Naive thymus-derived CD4-positive, alpha-beta T cell (primary cell): ENCODE measurements at regions not wholly inside any gene's neighbourhood (a gene's known extent, or its start where the extent isn't known, plus 50 kb on each side); places are given as distances from the start of the nearest gene placed in this dataset.
"Not testable (repeated sequence)": the region's sequence is repeated elsewhere in the genome, so short reads cannot be mapped to it uniquely, and the experiment has no call there.

ENCODE experiments used
- ATAC-seq: fragments of 150-1000 bp; cut with Tn5 transposase; 2 replicates; pipeline ENCODE4 v1.10.0; 2021; ENCODE audit warnings: mild to moderate bottlenecking, moderate library complexity
- CTCF ChIA-PET: fragments of 350-600 bp; sonication (Branson Sonifier 250); formaldehyde crosslinking; loops from one replicate; lab custom pipeline; 2021; ENCODE audit warnings: antibody characterized with exemption; lab: Charles Lee
- POLR2A ChIA-PET: fragments of 350-600 bp; sonication (Branson Sonifier 250); formaldehyde crosslinking; loops from one replicate; lab custom pipeline; 2021; ENCODE audit warnings: antibody characterized with exemption, inconsistent platforms; lab: Charles Lee
- DNase-seq, 9 donors: peaks; one replicate each; pipeline versions ENCODE4 v3.0.0 to v3.0.0-alpha.2; 2020 to 2022; ENCODE audit warnings: mixed read lengths in 1 of 9
- H3K27ac ChIP-seq: one replicate; pipeline ENCODE4 v1.7.0; 2013; ENCODE audit warnings: mild to moderate bottlenecking, low read depth, low read length, moderate library complexity
- H3K27me3 ChIP-seq, 2 donors: one replicate each; pipeline ENCODE4 v1.7.0; 2013; ENCODE audit warnings: low read length in 2 of 2, mild to moderate bottlenecking in 2 of 2, moderate library complexity in 2 of 2; ENCODE audit not compliant: control insufficient read depth in 2 of 2, insufficient read depth in 2 of 2
- H3K36me3 ChIP-seq, 3 experiments: 1 replicate in 2 of 3; 2 replicates in 1 of 3; pipeline ENCODE4 v1.7.0; 2013; ENCODE audit warnings: low read length in 3 of 3, mild to moderate bottlenecking in 3 of 3, moderate library complexity in 1 of 3; ENCODE audit not compliant: insufficient read depth in 3 of 3, control insufficient read depth in 2 of 3
- H3K4me1 ChIP-seq, 2 donors: one replicate each; pipeline ENCODE4 v1.7.0; 2013; ENCODE audit warnings: low read length in 2 of 2, mild to moderate bottlenecking in 2 of 2, moderate library complexity in 1 of 2; ENCODE audit not compliant: control insufficient read depth in 2 of 2, insufficient read depth in 2 of 2
- H3K4me3 ChIP-seq: 2 replicates; pipeline ENCODE4 v1.7.0; 2013; ENCODE audit warnings: mild to moderate bottlenecking, low read length
- H3K9me3 ChIP-seq, 3 experiments: 1 replicate in 2 of 3; 2 replicates in 1 of 3; pipeline ENCODE4 v1.7.0; 2013; ENCODE audit warnings: low read length in 3 of 3; ENCODE audit not compliant: control insufficient read depth in 2 of 3
- H3K27ac Mint-ChIP-seq, 9 donors: one replicate each; pipeline ENCODE4 v1.8.0; 2020 to 2022; ENCODE audit warnings: mixed read lengths in 9 of 9, mild to moderate bottlenecking in 8 of 9, moderate library complexity in 5 of 9, inconsistent platforms in 2 of 9
- H3K27me3 Mint-ChIP-seq, 5 donors: one replicate each; pipeline ENCODE4 v1.8.0; 2021 to 2022; ENCODE audit warnings: mixed read lengths in 5 of 5, mild to moderate bottlenecking in 1 of 5
- H3K36me3 Mint-ChIP-seq, 5 donors: one replicate each; pipeline ENCODE4 v1.8.0; 2020 to 2022; ENCODE audit warnings: mixed read lengths in 5 of 5, mild to moderate bottlenecking in 3 of 5, inconsistent platforms in 1 of 5
- H3K4me1 Mint-ChIP-seq, 7 donors: one replicate each; pipeline ENCODE4 v1.8.0; 2020 to 2022; ENCODE audit warnings: mixed read lengths in 7 of 7, mild to moderate bottlenecking in 3 of 7, inconsistent platforms in 1 of 7
- H3K4me3 Mint-ChIP-seq, 10 donors: one replicate each; pipeline ENCODE4 v1.8.0; 2020 to 2022; ENCODE audit warnings: mild to moderate bottlenecking in 10 of 10, mixed read lengths in 10 of 10, moderate library complexity in 6 of 10, inconsistent platforms in 2 of 10
- H3K9me3 Mint-ChIP-seq, 11 donors: one replicate each; pipeline ENCODE4 v1.8.0; 2020 to 2022; ENCODE audit warnings: mixed read lengths in 11 of 11, mild to moderate bottlenecking in 4 of 11, inconsistent platforms in 1 of 11, moderate library complexity in 1 of 11
- intact Hi-C, 2 donors: fragments of 100-400 bp; cut with micrococcal nuclease; formaldehyde crosslinking; loops; one replicate each; pipeline ENCODE4 v1.15.1; 2023

DNA sequence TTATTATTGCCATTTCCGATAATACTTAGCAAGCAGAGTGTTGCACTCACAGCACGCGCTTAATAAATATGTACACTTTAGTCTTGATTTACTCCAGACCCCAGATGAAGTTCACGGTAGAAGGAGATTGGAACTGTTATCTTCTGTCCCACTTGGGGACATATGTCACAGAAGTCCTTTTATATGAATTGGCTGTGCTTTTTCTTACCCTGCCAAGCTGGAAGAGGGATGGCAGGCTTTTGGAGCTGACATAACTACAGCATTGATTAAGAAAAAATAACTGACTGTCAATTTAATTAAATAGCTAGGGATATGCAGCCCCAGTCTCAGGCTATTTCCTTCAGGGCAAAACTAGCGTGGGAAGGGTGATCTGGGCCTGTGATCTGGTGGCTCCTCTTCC is 182.2 kb downstream of the SH2D4B start:
- H3K36me3 ChIP-seq, result no peaks in the 10 kb centered on the region
- H3K4me3 Mint-ChIP-seq, result no peak overlapping the region
- POLR2A ChIA-PET, result no interaction called here
- H3K36me3 Mint-ChIP-seq, result peaks cover 0 to 4% (median 0%) of the 10 kb centered on the region in 5 donors
- CTCF ChIA-PET, result no interaction called here
- peaks cover 0 to 18% (median 7%) of the 10 kb centered on the region in 5 donors for H3K27me3 Mint-ChIP-seq
- H3K27ac ChIP-seq, result no peak overlapping the region
- H3K4me3 ChIP-seq, result no peak overlapping the region
- H3K9me3 Mint-ChIP-seq, result peaks cover 0 to 16% (median 3%) of the 10 kb centered on the region in 11 donors
- ATAC-seq (no peak), DNase-seq (no peak)
- no peaks in the 10 kb centered on the region for H3K27me3 ChIP-seq
- H3K4me1 ChIP-seq, result no peaks in the 10 kb centered on the region
- H3K27ac Mint-ChIP-seq, result no peak overlapping the region
- intact Hi-C loops, result no loop called here
- H3K4me1 Mint-ChIP-seq, result no peaks in the 10 kb centered on the region
- H3K9me3 ChIP-seq, result no peaks in the 10 kb centered on the region

- Mint-ChIP-seq H3K9me3 (peaks cover 0 to 16% (median 3%) of the 10 kb centered on the region in 11 donors), H3K4me3 (no peak overlapping the region), H3K36me3 (peaks cover 0 to 4% (median 0%) of the 10 kb centered on the region in 5 donors), H3K27ac (no peak overlapping the region), H3K4me1 (no peaks in the 10 kb centered on the region), H3K27me3 (peaks cover 0 to 14% (median 7%) of the 10 kb centered on the region in 5 donors)
- POLR2A ChIA-PET, result no interaction called here
- intact Hi-C loops, result no loop called here
- Histone ChIP-seq H3K27me3 (no peaks in the 10 kb centered on the region), H3K4me3 (no peak overlapping the region), H3K36me3 (no peaks in the 10 kb centered on the region), H3K4me1 (no peaks in the 10 kb centered on the region), H3K9me3 (no peaks in the 10 kb centered on the region), H3K27ac (no peak overlapping the region)
- no peak for ATAC-seq
- CTCF ChIA-PET, result no interaction called here
- no peak for DNase-seq
These were observed 182.8 kb downstream of the SH2D4B start for GRCh38 chr10:80720549-80720948.

- H3K4me3 Mint-ChIP-seq, CTCF ChIA-PET, H3K27ac ChIP-seq, H3K9me3 ChIP-seq, H3K36me3 ChIP-seq, H3K27ac Mint-ChIP-seq, POLR2A ChIA-PET, H3K4me1 ChIP-seq, DNase-seq, ATAC-seq, H3K4me3 ChIP-seq, intact Hi-C loops, H3K9me3 Mint-ChIP-seq, H3K36me3 Mint-ChIP-seq, H3K27me3 ChIP-seq, H3K4me1 Mint-ChIP-seq: not testable (repeated sequence)
- H3K27me3 Mint-ChIP-seq, result peaks cover 0 to 23% (median 17%) of the 10 kb centered on the region in 5 donors
These were observed 190.7 kb downstream of the SH2D4B start for GRCh38 chr10:80728354-80728753.

DNA sequence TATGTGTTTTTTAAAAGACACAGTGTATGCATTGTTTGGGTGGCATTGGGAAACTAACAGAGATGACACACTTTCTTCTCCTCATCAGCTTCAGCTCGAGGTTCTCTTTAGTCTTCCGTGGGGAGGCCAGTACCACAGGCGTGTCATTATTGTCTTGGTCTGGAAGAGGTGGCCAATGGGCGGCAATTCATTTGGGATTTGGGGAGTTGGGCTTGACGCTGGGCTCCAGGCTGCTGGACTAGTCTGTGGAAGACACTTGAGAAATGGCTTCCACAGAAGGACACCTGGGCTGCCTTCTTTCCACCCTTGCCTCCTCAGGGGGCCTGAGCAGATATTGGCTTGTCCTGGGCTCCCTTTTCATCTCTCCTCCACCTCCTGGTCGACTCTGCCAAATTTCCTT is 192.2 kb downstream of the SH2D4B start:
- ChIA-PET POLR2A (no interaction called here), CTCF (no interaction called here)
- Mint-ChIP-seq H3K4me1 (no peaks in the 10 kb centered on the region), H3K9me3 (peaks cover 0 to 6% (median 0%) of the 10 kb centered on the region in 11 donors), H3K27ac (no peak overlapping the region), H3K36me3 (no peaks in the 10 kb centered on the region), H3K4me3 (no peak overlapping the region), H3K27me3 (peaks cover 0 to 24% (median 17%) of the 10 kb centered on the region in 5 donors)
- no peak for ATAC-seq
- intact Hi-C loops, result no loop called here
- H3K4me3 ChIP-seq, result no peak overlapping the region
- no peak overlapping the region for H3K27ac ChIP-seq
- no peaks in the 10 kb centered on the region for H3K9me3 ChIP-seq
- no peaks in the 10 kb centered on the region for H3K36me3 ChIP-seq
- H3K27me3 ChIP-seq, result no peaks in the 10 kb centered on the region
- DNase-seq, result no peak
- H3K4me1 ChIP-seq, result no peaks in the 10 kb centered on the region

GRCh38 chr10:80730522-80730921 is 192.8 kb downstream of the SH2D4B start:
- H3K9me3 Mint-ChIP-seq, result peaks cover 0 to 6% (median 0%) of the 10 kb centered on the region in 11 donors
- H3K36me3 ChIP-seq, result no peaks in the 10 kb centered on the region
- DNase-seq (no peak), ATAC-seq (no peak)
- no peaks in the 10 kb centered on the region for H3K36me3 Mint-ChIP-seq
- no peaks in the 10 kb centered on the region for H3K27me3 ChIP-seq
- H3K9me3 ChIP-seq, result no peaks in the 10 kb centered on the region
- H3K4me1 Mint-ChIP-seq, result no peaks in the 10 kb centered on the region
- no peak overlapping the region for H3K27ac Mint-ChIP-seq
- intact Hi-C loops, result no loop called here
- CTCF ChIA-PET, result interaction anchor here (0.6 kb wide), 1 partner anchor 66 kb away, joined by 5 read pairs; no protein-coding TSS in a partner anchor
- POLR2A ChIA-PET, result no interaction called here
- no peaks in the 10 kb centered on the region for H3K4me1 ChIP-seq
- H3K27me3 Mint-ChIP-seq, result peaks cover 0 to 25% (median 17%) of the 10 kb centered on the region in 5 donors
- no peak overlapping the region for H3K27ac ChIP-seq
- no peak overlapping the region for H3K4me3 Mint-ChIP-seq
- H3K4me3 ChIP-seq, result no peak overlapping the region

GRCh38 chr10:80734589-80734988 is 196.9 kb downstream of the SH2D4B start:
- peaks cover 3 to 27% (median 25%) of the 10 kb centered on the region in 5 donors for H3K27me3 Mint-ChIP-seq
- no peaks in the 10 kb centered on the region for H3K4me1 Mint-ChIP-seq
- H3K27ac Mint-ChIP-seq, result no peak overlapping the region
- DNase-seq (no peak), ATAC-seq (no peak)
- H3K36me3 Mint-ChIP-seq, result no peaks in the 10 kb centered on the region
- Histone ChIP-seq H3K27ac (no peak overlapping the region), H3K36me3 (no peaks in the 10 kb centered on the region), H3K27me3 (no peaks in the 10 kb centered on the region), H3K9me3 (no peaks in the 10 kb centered on the region), H3K4me3 (no peak overlapping the region), H3K4me1 (no peaks in the 10 kb centered on the region)
- no peak overlapping the region for H3K4me3 Mint-ChIP-seq
- POLR2A ChIA-PET, result no interaction called here
- CTCF ChIA-PET, result no interaction called here
- intact Hi-C loops, result no loop called here
- H3K9me3 Mint-ChIP-seq, result no peaks in the 10 kb centered on the region

- intact Hi-C loops, result no loop called here
- H3K27ac Mint-ChIP-seq, result no peak overlapping the region
- DNase-seq, result no peak
- Histone ChIP-seq H3K36me3 (no peaks in the 10 kb centered on the region), H3K4me1 (no peaks in the 10 kb centered on the region), H3K27ac (no peak overlapping the region), H3K9me3 (no peaks in the 10 kb centered on the region), H3K27me3 (no peaks in the 10 kb centered on the region), H3K4me3 (no peak overlapping the region)
- peaks cover 6 to 25% (median 24%) of the 10 kb centered on the region in 5 donors for H3K27me3 Mint-ChIP-seq
- ATAC-seq, result no peak
- ChIA-PET POLR2A (no interaction called here), CTCF (no interaction called here)
- H3K4me1 Mint-ChIP-seq, result no peaks in the 10 kb centered on the region
- H3K4me3 Mint-ChIP-seq, result no peak overlapping the region
- H3K36me3 Mint-ChIP-seq, result no peaks in the 10 kb centered on the region
- no peaks in the 10 kb centered on the region for H3K9me3 Mint-ChIP-seq
These were observed 199.5 kb downstream of the SH2D4B start for GRCh38 chr10:80737209-80737608.
